Glomerular endothelial cell (primary cell): ENCODE measurements at regions not wholly inside any gene's neighbourhood (a gene's known extent, or its start where the extent isn't known, plus 50 kb on each side); places are given as distances from the start of the nearest gene placed in this dataset.
"Not testable (repeated sequence)": the region's sequence is repeated elsewhere in the genome, so short reads cannot be mapped to it uniquely, and the experiment has no call there.

Experiments
- DNase-seq: peaks from one replicate; pipeline ENCODE4 v3.0.0-alpha.2; 2011; ENCODE audit warnings: low read depth, low spot score; ENCODE audit errors: extremely low read depth

DNA sequence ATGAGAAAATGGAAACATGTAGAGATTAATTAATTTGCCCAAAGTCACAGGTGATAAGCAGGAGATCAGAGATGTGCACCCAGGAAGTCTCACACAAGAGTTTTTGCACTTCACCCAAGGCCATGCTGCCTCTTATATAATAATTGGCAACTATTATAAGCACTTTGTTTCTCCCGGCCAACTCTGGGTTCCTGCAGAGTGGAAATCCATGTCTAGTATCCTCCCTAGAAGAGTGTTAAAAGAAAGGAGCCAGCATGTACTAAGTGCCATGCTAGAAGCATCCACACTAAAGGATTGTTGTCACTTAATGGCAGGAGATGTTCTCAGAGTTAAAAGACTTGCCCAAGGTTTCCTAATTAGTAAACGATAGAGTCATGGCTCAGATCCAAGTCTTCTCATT, 470.3 kb downstream of the OMA1 start:
- DNase-seq, result no peak

- no peak for DNase-seq
Measured at GRCh38 chr1:58075188-58075578, 471.3 kb downstream of the OMA1 start.

DNA sequence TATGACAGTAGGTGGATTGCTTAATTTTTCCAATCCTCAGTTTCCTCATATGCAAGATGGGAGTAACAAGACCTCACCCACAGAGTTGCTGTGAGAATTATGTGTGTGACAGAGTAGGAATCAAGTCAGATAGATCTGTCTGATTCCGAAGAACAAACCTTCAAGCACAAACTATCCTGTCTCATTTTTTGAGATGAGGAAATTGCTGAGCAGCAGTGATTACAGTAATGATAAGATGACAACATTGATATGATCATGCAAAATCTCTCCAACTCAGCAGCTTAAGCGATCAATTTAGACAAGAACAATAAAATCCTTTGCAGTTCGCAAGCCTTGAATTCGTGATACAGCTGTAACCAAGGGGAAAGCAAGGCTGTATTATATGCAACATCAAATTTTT, 474.1 kb downstream of the OMA1 start:
- DNase-seq, result no peak

- DNase-seq, result no peak
Measured at GRCh38 chr1:58067082-58067481, 479.4 kb downstream of the OMA1 start.

DNA sequence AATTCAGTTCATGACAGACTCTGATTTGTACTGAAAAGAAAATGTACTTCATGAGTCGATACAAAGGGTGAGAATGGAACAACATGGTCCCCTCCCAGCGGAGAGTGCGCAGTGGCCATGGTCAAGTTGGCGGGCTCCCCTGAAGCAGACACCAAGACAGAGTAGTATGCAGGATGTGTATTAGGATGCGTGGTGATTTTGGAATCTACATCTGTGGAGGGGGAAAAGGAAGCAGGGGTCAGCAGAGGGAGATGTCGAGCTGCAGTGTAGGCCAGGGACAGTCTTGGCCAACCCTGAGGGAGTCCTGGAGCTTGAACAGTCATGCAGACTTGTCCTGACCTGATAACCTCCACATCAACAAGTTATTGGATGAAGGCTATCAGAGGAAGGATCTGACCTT, 481.0 kb downstream of the OMA1 start:
- DNase-seq, result no peak

DNA sequence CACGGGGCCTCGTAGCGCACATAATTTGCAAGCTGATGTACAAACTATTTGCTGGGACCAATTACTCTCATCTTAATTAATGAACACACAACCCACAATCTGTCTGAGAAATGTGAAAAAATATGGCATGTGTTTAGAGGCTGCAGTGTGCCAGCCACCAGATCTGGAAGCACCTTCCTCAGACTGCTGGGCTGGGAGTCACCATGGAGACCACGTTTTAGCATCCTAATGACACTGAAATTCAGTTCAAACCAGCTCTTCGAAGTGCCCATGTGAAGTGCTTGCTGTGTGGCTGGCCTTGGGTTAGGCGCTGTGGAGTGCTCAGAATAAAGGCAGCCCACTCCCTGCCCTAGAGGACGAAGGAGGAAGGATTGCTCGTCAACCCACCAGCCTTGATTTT, 482.4 kb downstream of the OMA1 start:
- DNase-seq, result no peak

DNA sequence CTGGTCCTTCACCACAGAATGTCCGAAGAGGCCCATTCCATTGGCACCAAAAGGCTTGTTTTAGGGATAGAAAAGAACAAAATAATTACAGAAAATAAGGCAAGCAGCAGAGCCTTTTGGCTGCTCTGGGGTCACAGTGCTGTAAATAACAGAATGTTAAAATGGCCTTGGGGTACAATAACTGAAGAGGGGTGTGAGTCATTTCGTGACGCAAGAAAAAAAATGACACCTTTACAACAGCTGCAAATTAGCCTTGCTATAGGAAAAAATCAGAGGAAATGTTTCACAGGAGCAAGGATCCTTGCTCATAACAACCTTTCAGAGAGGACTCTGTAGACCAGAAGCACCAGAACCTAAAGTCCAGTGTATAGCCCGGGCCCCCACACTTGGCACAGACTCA, 483.4 kb downstream of the OMA1 start:
- no peak for DNase-seq

DNA sequence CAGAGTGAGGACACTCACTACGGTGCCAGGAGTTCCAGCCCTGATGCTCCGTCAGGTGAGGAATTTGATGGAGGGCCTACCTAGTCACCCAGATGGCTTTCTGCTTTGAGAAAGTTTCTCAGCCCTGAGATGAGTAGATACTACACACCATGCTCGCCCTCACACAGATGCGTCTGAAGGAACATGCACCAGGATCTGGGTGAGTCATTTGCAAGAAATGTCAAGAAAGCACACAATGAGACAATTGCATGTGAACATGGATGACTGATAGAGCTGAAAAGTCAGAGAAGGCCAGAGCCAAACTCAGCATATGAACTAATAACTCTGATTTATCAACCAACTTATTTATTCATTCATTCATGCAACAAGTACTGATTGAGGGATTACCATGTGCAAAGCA, 483.9 kb downstream of the OMA1 start:
- DNase-seq, result no peak

- no peak for DNase-seq
Measured at GRCh38 chr1:58060559-58061170, 485.9 kb downstream of the OMA1 start.

DNA sequence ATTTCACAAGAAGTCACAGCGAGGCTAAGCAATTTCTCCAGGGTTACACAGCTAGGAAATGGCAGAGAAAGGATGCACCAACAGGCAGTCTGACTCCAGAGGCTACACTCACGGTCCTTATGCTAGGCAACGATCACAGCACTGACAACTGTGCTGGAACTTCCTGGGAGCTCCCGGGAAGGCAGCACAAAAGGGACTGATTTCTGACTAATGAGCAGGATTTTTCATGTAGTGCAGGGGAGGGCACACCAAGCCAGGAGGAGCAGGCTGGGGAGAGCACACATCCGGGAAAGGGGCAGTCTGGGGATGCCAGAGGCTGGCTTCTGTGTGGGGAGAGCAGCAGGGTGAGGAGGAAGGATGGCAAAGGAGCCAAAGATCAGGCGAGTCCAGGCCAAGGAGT, 486.7 kb downstream of the OMA1 start:
- DNase-seq, result no peak

GRCh38 chr1:58058323-58058722, 488.2 kb downstream of the OMA1 start:
- no peak for DNase-seq

DNA sequence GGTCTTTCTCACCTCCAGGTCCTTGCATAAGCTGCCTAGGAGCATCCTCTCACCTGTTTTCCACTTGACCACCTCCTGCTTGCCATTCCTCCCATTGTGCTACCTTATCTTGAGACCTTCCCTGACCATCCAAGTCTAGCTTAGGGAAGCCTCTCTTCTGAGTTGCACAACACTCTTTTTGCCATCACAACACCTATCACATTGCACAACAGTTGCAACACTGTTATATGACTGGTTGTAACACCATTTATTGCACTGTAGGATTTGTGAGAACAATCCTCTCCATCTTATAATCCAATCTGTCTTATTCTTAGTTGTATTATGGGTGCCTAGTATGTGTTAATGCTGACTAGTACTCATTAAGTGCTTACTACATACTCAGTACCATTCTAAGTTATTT, 488.7 kb downstream of the OMA1 start:
- DNase-seq, result no peak

DNA sequence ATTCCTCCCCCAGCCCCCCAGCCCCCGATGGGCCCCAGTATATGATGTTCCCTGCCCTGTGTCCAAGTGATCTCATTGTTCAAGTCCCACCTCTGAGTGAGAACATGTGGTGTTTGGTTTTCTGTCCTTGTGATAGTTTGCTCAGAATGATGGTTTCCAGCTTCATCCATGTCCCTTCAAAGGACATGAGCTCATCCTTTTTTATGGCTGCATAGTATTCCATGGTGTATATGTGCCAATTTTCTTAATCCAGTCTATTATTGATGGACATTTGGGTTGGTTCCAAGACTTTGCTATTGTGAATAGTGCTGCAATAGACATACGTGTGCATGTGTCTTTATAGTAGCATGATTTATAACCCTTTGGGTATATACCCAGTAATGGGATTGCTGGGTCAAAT, 495.3 kb downstream of the OMA1 start:
- not testable (repeated sequence) for DNase-seq

- DNase-seq, result no peak
Measured at GRCh38 chr1:58047265-58047858, 499.2 kb downstream of the OMA1 start.

DNA sequence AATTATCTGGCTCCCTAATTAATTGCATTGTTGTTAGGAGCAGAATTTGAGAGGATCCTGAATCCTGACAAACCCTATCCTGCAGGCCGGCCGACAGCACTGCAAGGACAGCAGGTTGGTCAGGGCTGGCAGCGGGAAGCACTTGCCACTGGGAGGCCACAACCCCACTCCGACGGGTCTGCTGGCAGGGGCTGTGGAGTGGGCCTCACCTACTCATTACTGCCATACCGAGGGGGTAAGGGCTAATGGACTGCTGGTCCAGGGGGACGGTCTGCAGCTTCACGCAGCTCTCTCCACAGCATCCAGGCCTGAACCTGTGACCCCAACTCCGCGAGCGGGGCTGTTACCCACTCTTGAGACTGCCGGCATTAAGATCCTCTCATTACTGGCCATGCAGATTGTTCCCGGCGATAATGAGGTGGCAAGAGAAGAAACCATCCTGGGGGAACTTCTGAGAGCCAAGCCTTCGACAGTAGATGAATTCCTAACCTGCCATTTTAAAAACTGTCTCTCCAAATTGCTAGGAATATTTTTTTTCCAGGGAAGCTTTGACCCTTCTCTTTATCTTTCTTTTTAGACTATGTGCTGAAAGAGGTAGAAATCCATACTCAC, 501.3 kb downstream of the OMA1 start:
- no peak for DNase-seq

GRCh38 chr1:58041621-58042020, 504.9 kb downstream of the OMA1 start:
- no peak for DNase-seq

DNA sequence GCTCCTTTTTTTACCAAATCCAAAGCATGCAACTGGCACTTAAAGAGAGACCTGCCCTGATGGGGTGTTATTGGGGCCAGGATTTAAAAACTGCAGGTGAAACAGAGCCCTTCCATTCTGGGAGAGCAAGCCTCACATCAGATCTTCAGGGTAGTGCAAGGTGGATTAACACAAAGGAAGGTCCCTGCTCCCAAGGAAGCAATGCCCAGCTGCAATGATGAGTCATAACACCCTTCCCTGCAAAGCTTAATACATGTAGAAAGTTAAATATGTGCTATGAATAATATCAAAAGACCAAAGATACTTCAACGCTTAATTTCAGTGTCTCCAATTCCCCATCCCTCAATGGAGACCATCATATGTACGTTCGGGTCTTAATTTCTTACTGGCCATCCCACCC, 508.0 kb downstream of the OMA1 start:
- no peak for DNase-seq

- DNase-seq, result no peak
Measured at GRCh38 chr1:58035523-58035922, 511.0 kb downstream of the OMA1 start.

GRCh38 chr1:58033311-58033710, 513.2 kb downstream of the OMA1 start:
- no peak for DNase-seq

DNA sequence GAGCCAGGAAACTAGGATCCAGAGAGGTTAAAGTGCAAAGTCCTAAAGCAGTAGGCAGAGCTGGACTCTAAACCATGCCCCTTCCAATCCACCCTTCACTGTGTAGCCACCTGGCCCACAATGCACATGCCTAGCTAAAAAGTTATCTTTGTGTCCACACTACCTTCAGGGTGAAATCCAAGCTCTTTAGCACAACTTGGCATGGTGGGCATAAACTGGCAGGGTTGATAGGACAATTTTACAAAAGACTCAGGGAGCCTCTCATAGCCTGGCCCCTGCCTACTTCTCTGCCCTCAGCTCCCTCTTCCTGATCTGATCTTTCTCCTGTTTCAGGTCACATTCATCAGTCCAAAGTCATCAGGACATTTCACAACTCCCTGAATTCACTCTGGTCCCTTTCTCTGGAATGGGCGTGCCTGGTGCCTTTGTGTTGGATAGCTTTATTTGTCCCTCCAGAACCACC, 513.9 kb downstream of the OMA1 start:
- DNase-seq, result no peak

DNA sequence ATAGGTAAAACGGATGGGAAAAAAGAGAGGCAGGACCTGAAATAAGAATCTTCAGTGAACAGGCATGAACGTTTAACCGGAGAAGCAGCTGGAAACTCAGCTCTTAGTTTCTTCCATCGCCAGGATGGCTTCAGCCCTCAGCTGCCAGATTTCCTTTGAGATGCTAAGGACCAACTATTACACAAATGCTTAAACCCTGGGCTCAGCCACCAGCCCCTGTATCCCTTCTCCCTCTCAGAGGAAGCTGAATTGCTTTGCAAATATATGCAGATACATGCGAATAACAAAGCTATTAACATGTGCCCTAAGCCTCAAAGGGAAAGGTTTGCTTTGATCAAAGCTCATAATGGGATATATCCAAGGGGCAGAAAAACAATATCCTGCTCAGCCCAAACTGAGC, 515.1 kb downstream of the OMA1 start:
- DNase-seq, result no peak

- no peak for DNase-seq
Measured at GRCh38 chr1:58030456-58030855, 516.1 kb downstream of the OMA1 start.

- no peak for DNase-seq
Measured at GRCh38 chr1:58017641-58018040, 528.9 kb downstream of the OMA1 start.
